ENCODE measurements at regions not wholly inside any gene's neighbourhood (a gene's known extent, or its start where the extent isn't known, plus 50 kb on each side); places are given as distances from the start of the nearest gene placed in this dataset.

DNA sequence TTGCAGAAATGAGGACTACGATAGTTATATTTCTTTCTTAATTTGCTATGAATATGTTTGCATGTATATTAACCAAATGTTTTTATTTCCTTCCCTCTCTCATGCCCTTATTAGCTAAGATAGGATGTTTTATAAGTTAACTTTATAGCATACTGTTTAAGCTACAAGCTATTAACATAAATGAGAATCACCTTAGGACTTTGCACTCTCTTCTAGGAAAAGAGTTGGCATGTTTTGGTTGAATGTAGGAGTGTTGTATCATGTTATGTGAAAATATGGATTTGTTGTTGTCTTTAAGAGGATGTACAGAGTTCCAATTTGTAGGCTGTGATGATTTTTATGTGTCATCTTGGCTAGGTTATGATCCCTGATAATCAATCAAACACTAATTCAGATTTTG, 467.4 kb upstream of the SETBP1 start:
- no peak overlapping the region for H3K27ac ChIP-seq (ENCODE audit: low read depth in 1 of 2, low read length in 1 of 2)
- no peak for TF ChIP-seq CTCF (IDR thresholded peaks at IDR 0.05; ENCODE audit: control extremely low read depth, extremely low read depth)
- no peaks in the 10 kb centered on the region for H3K36me3 ChIP-seq (ENCODE audit: control insufficient read depth in 4 of 4, insufficient read depth in 4 of 4, low read length in 4 of 4)
- no peak overlapping the region for H3K4me3 ChIP-seq
- 88 to 92% methylated on average over 1 of the region's 1 CpG for WGBS, 2 donors
- no peak for ATAC-seq (ENCODE audit: insufficient read depth, low FRiP score)
- H3K9me3 ChIP-seq (ENCODE audit: control insufficient read depth in 4 of 4, insufficient read depth in 3 of 4, low read length in 3 of 4) = no peaks in the 10 kb centered on the region
- H3K9ac ChIP-seq (ENCODE audit: insufficient read depth in 1 of 2, low read length in 2 of 2) = no peak overlapping the region
- no peaks in the 10 kb centered on the region for H3K4me1 ChIP-seq (ENCODE audit: control insufficient read depth in 5 of 5, insufficient read depth in 5 of 5, low read length in 5 of 5)
- DNase-seq = no peak
- no peaks in the 10 kb centered on the region for H3K27me3 ChIP-seq (ENCODE audit: control insufficient read depth in 3 of 3, insufficient read depth in 3 of 3, low read length in 2 of 3)

- DNase-seq (no peak), ATAC-seq (ENCODE audit: insufficient read depth, low FRiP score) (no peak)
- Histone ChIP-seq H3K4me1 (ENCODE audit: control insufficient read depth in 5 of 5, insufficient read depth in 5 of 5, low read length in 5 of 5) (no peaks in the 10 kb centered on the region), H3K27me3 (ENCODE audit: control insufficient read depth in 3 of 3, insufficient read depth in 3 of 3, low read length in 2 of 3) (no peaks in the 10 kb centered on the region), H3K9me3 (ENCODE audit: control insufficient read depth in 4 of 4, insufficient read depth in 3 of 4, low read length in 3 of 4) (no peaks in the 10 kb centered on the region), H3K27ac (ENCODE audit: low read depth in 1 of 2, low read length in 1 of 2) (no peak overlapping the region), H3K36me3 (ENCODE audit: control insufficient read depth in 4 of 4, insufficient read depth in 4 of 4, low read length in 4 of 4) (no peaks in the 10 kb centered on the region), H3K4me3 (no peak overlapping the region), H3K9ac (ENCODE audit: insufficient read depth in 1 of 2, low read length in 2 of 2) (no peak overlapping the region)
- TF ChIP-seq CTCF (IDR thresholded peaks at IDR 0.05; ENCODE audit: control extremely low read depth, extremely low read depth) = no peak
- 88 to 92% methylated on average over 2 of the region's 2 CpGs for WGBS, 2 donors
These were observed 466.3 kb upstream of the SETBP1 start for GRCh38 chr18:44214396-44214795.

GRCh38 chr18:44216169-44216568, 464.5 kb upstream of the SETBP1 start:
- Histone ChIP-seq H3K4me3 (no peak overlapping the region), H3K36me3 (ENCODE audit: control insufficient read depth in 4 of 4, insufficient read depth in 4 of 4, low read length in 4 of 4) (no peaks in the 10 kb centered on the region), H3K9ac (ENCODE audit: insufficient read depth in 1 of 2, low read length in 2 of 2) (no peak overlapping the region), H3K4me1 (ENCODE audit: control insufficient read depth in 5 of 5, insufficient read depth in 5 of 5, low read length in 5 of 5) (no peaks in the 10 kb centered on the region), H3K9me3 (ENCODE audit: control insufficient read depth in 4 of 4, insufficient read depth in 3 of 4, low read length in 3 of 4) (no peaks in the 10 kb centered on the region), H3K27me3 (ENCODE audit: control insufficient read depth in 3 of 3, insufficient read depth in 3 of 3, low read length in 2 of 3) (no peaks in the 10 kb centered on the region), H3K27ac (ENCODE audit: low read depth in 1 of 2, low read length in 1 of 2) (no peak overlapping the region)
- 77 to 96% methylated on average over 1 of the region's 1 CpG for WGBS, 2 donors
- no peak for ATAC-seq (ENCODE audit: insufficient read depth, low FRiP score)
- no peak for DNase-seq
- TF ChIP-seq CTCF (IDR thresholded peaks at IDR 0.05; ENCODE audit: control extremely low read depth, extremely low read depth) = no peak

DNA sequence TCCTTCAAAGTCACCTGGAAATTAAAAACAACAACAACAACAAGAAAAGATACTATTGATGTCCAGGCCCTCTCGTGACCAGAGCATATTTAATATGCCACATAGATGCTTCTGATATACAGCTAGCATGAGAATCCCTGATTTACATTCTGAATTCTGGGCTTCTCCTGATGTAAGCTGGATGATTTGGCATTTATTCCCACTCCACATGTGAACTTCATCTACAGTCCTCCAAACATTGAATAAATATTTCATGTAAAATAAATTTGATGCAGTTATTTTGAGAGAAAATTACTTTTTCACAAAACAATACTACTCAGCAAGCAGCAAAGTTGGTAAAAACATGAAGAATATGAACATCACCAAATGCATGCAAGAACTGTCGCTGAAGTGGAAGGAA, 453.2 kb upstream of the SETBP1 start:
- Histone ChIP-seq H3K4me3 (no peak overlapping the region), H3K9ac (ENCODE audit: insufficient read depth in 1 of 2, low read length in 2 of 2) (no peak overlapping the region), H3K4me1 (ENCODE audit: control insufficient read depth in 5 of 5, insufficient read depth in 5 of 5, low read length in 5 of 5) (peaks cover 0 to 6% (median 0%) of the 10 kb centered on the region in 5 donors), H3K9me3 (ENCODE audit: control insufficient read depth in 4 of 4, insufficient read depth in 3 of 4, low read length in 3 of 4) (no peaks in the 10 kb centered on the region), H3K36me3 (ENCODE audit: control insufficient read depth in 4 of 4, insufficient read depth in 4 of 4, low read length in 4 of 4) (no peaks in the 10 kb centered on the region), H3K27ac (ENCODE audit: low read depth in 1 of 2, low read length in 1 of 2) (no peak overlapping the region), H3K27me3 (ENCODE audit: control insufficient read depth in 3 of 3, insufficient read depth in 3 of 3, low read length in 2 of 3) (no peaks in the 10 kb centered on the region)
- ATAC-seq (ENCODE audit: insufficient read depth, low FRiP score) (no peak), DNase-seq (peak in 1 of 3 donors; percentile 11)
- no peak for TF ChIP-seq CTCF (IDR thresholded peaks at IDR 0.05; ENCODE audit: control extremely low read depth, extremely low read depth)
- 90 to 91% methylated on average over 2 of the region's 2 CpGs for WGBS, 2 donors

Data from lung (tissue), 11 donors.